Stomach (tissue), 8 donors: ENCODE measurements at regions not wholly inside any gene's neighbourhood (a gene's known extent, or its start where the extent isn't known, plus 50 kb on each side); places are given as distances from the start of the nearest gene placed in this dataset.

Experiments
- DNase-seq, 2 donors: peaks; one replicate each; pipeline versions ENCODE4 v3.0.0 to v3.0.0-alpha.2; 2013 to 2019
- H3K27ac ChIP-seq, 5 donors: fragments of 200-600 bp in 4 of 5; sonication (generic) in 4 of 5; one replicate each; pipeline ENCODE4 v1.5.1; 2013 to 2019; ENCODE audit warnings: mild to moderate bottlenecking in 1 of 5, moderate library complexity in 1 of 5
- H3K27me3 ChIP-seq, 3 donors: fragments of 200-600 bp; sonication (generic); one replicate each; pipeline ENCODE4 v1.5.1; 2017 to 2019; ENCODE audit warnings: mixed run types in 1 of 3
- H3K36me3 ChIP-seq, 4 donors: fragments of 200-600 bp; sonication (generic); 1 replicate in 3 of 4; 2 replicates in 1 of 4; pipeline ENCODE4 v1.5.1; 2016 to 2019
- H3K4me1 ChIP-seq, 4 donors: fragments of 200-600 bp; sonication (generic); one replicate each; pipeline ENCODE4 v1.5.1; 2016 to 2019
- H3K4me3 ChIP-seq, 4 donors: fragments of 200-600 bp; sonication (generic) in 3 of 4; one replicate each; pipeline ENCODE4 v1.5.1; 2016 to 2019; ENCODE audit warnings: mild to moderate bottlenecking in 1 of 4
- H3K9me3 ChIP-seq, 4 donors: fragments of 200-600 bp; sonication (generic); one replicate each; pipeline ENCODE4 v1.5.1; 2016 to 2019
- CTCF ChIP-seq, 7 experiments: fragments of 450-650 bp in 4 of 7; fragments of 200-600 bp in 3 of 7; sonication (generic) in 3 of 7; IDR thresholded peaks; one replicate each; pipeline ENCODE4 v1.5.1; 2016 to 2019; ENCODE audit warnings: antibody characterized with exemption in 7 of 7, control low read depth in 2 of 7, mild to moderate bottlenecking in 1 of 7
- EP300 ChIP-seq: sonication (generic); formaldehyde crosslinking; IDR thresholded peaks from one replicate; pipeline ENCODE4 v1.6.1; 2017; ENCODE audit warnings: antibody characterized with exemption
- POLR2A ChIP-seq, 4 donors: fragments of 450-650 bp; IDR thresholded peaks; one replicate each; pipeline ENCODE4 v1.6.1; 2016; ENCODE audit warnings: antibody characterized with exemption in 4 of 4, control low read depth in 2 of 4, mild to moderate bottlenecking in 1 of 4, moderate library complexity in 1 of 4
- POLR2AphosphoS5 ChIP-seq, 3 donors: sonication (generic); formaldehyde crosslinking; IDR thresholded peaks; one replicate each; pipeline ENCODE4 v1.6.1; 2016; ENCODE audit warnings: antibody characterized with exemption in 3 of 3
- WGBS, 5 donors: extraction: QIAGEN DNeasy Blood & Tissue Kit in 3 of 5; methylation state at CpG; one replicate each; pipeline versions ENCODE4 v1.1.5 to v1.1.7; 2013 to 2018; 5-methylcytosine and 5-hydroxymethylcytosine counted together
- intact Hi-C: fragments of 100-400 bp; cut with DNase I; formaldehyde crosslinking; loops from one replicate; pipeline ENCODE4 v1.15.1; 2023; ENCODE audit warnings: low total_unique reads
- small RNA-seq, 4 donors: library from RNA; depleted of rRNA; stranded (forward); fragments of <200 nt; gene quantifications; one replicate each; pipeline ENCODE3, GENCODE V24; 2016
- donor health status: healthy with polysubstance abuse.
- donor health status: Bipolar disorder and iron deficiency.
- donor health status: healthy.

- Histone ChIP-seq H3K27ac (no peak overlapping the region), H3K4me1 (no peaks in the 10 kb centered on the region), H3K27me3 (no peaks in the 10 kb centered on the region), H3K9me3 (no peaks in the 10 kb centered on the region), H3K4me3 (no peak overlapping the region), H3K36me3 (no peaks in the 10 kb centered on the region)
- DNase-seq: no peak
- intact Hi-C loops: no loop called here
- no peak for TF ChIP-seq POLR2A (IDR thresholded peaks at IDR 0.05)
- TF ChIP-seq CTCF (IDR thresholded peaks at IDR 0.05): no peak
- no peak for TF ChIP-seq EP300
- no peak for TF ChIP-seq POLR2AphosphoS5 (IDR thresholded peaks at IDR 0.05)
These were observed 213.2 kb downstream of the KCNJ3 start for GRCh38 chr2:154911729-154912128.

GRCh38 chr2:154910701-154911100, 212.2 kb downstream of the KCNJ3 start:
- Histone ChIP-seq H3K27me3 (no peaks in the 10 kb centered on the region), H3K27ac (no peak overlapping the region), H3K4me3 (no peak overlapping the region), H3K9me3 (no peaks in the 10 kb centered on the region), H3K4me1 (no peaks in the 10 kb centered on the region), H3K36me3 (no peaks in the 10 kb centered on the region)
- TF ChIP-seq POLR2AphosphoS5 (IDR thresholded peaks at IDR 0.05) (no peak), EP300 (no peak), POLR2A (IDR thresholded peaks at IDR 0.05) (no peak), CTCF (IDR thresholded peaks at IDR 0.05) (no peak)
- intact Hi-C loops: no loop called here
- WGBS, 5 donors: 77 to 90% (median 84%) methylated on average over 1 of the region's 1 CpG
- no peak for DNase-seq

- Histone ChIP-seq H3K4me3 (no peak overlapping the region), H3K9me3 (no peaks in the 10 kb centered on the region), H3K27me3 (no peaks in the 10 kb centered on the region), H3K27ac (no peak overlapping the region), H3K4me1 (no peaks in the 10 kb centered on the region), H3K36me3 (no peaks in the 10 kb centered on the region)
- TF ChIP-seq POLR2AphosphoS5 (IDR thresholded peaks at IDR 0.05): no peak
- no peak for TF ChIP-seq CTCF (IDR thresholded peaks at IDR 0.05)
- no peak for TF ChIP-seq EP300
- TF ChIP-seq POLR2A (IDR thresholded peaks at IDR 0.05): no peak
- no peak for DNase-seq
- WGBS, 5 donors: 80 to 97% (median 91%) methylated on average over 4 of the region's 4 CpGs
- intact Hi-C loops: no loop called here
These were observed 209.8 kb downstream of the KCNJ3 start for GRCh38 chr2:154908327-154908726.

Small RNA genes lying in the stretch of these regions (small RNA-seq; reads per million reads assigned to genes)
- 0 reads per million in 4 donors for gene MTCO1P45
- gene RNU6-1001P: 0 reads per million in 4 donors
- gene RNU6-546P: 0 reads per million in 4 donors
